OCI-LY1 (cell line): ENCODE measurements at regions not wholly inside any gene's neighbourhood (a gene's known extent, or its start where the extent isn't known, plus 50 kb on each side); places are given as distances from the start of the nearest gene placed in this dataset.

Source experiments
- H2AFZ ChIP-seq: fragments of 200-600 bp; sonication (generic), shearing (Covaris generic); 2 replicates; pipeline ENCODE4 v1.6.0; 2014; ENCODE audit warnings: antibody characterized with exemption, mild to moderate bottlenecking, low read length
- H3F3A ChIP-seq: fragments of 200-600 bp; sonication (generic), shearing (Covaris generic); 2 replicates; pipeline ENCODE4 v1.6.0; 2014; ENCODE audit warnings: mild to moderate bottlenecking, antibody characterized with exemption, low read length, moderate library complexity; ENCODE audit not compliant: insufficient read depth
- H3K27ac ChIP-seq: fragments of 200-600 bp; sonication (generic); 2 replicates; pipeline ENCODE4 v1.5.1; 2014; ENCODE audit warnings: low read length, mixed run types, mild to moderate bottlenecking, low read depth; ENCODE audit not compliant: poor library complexity, severe bottlenecking
- H3K27me3 ChIP-seq: fragments of 200-600 bp; sonication (generic); 2 replicates; pipeline ENCODE4 v1.6.0; 2014; ENCODE audit warnings: antibody characterized with exemption, mild to moderate bottlenecking, low read length, moderate library complexity; ENCODE audit not compliant: insufficient read depth
- H3K36me3 ChIP-seq: fragments of 200-600 bp; sonication (generic); 2 replicates; pipeline ENCODE4 v1.6.1; 2014; ENCODE audit warnings: mild to moderate bottlenecking, antibody characterized with exemption, low read length, moderate library complexity, mixed read lengths; ENCODE audit not compliant: insufficient read depth
- H3K4me1 ChIP-seq: fragments of 200-600 bp; sonication (generic); 2 replicates; pipeline ENCODE4 v1.5.1; 2014; ENCODE audit warnings: mild to moderate bottlenecking, low read length, moderate library complexity; ENCODE audit not compliant: insufficient read depth, severe bottlenecking
- H3K4me2 ChIP-seq: fragments of 200-600 bp; sonication (generic), shearing (Covaris generic); 2 replicates; pipeline ENCODE4 v1.6.1; 2014; ENCODE audit warnings: low read length
- H3K4me3 ChIP-seq: fragments of 200-600 bp; sonication (generic); 2 replicates; pipeline ENCODE4 v1.5.1; 2014; ENCODE audit warnings: low read length, low read depth, mild to moderate bottlenecking, mixed read lengths; ENCODE audit not compliant: poor library complexity, severe bottlenecking
- H3K79me2 ChIP-seq: fragments of 200-600 bp; shearing (Covaris generic); 2 replicates; pipeline ENCODE4 v1.6.1; 2016; ENCODE audit warnings: mixed run types, low read length, mixed read lengths; ENCODE audit not compliant: insufficient read depth
- H3K9ac ChIP-seq: fragments of 200-600 bp; sonication (generic), shearing (Covaris generic); 2 replicates; pipeline ENCODE4 v1.6.1; 2014; ENCODE audit warnings: mild to moderate bottlenecking, low read length, mixed read lengths
- H3K9me2 ChIP-seq: fragments of 200-600 bp; sonication (generic), shearing (Covaris generic); 2 replicates; pipeline ENCODE4 v1.6.1; 2014; ENCODE audit warnings: low read depth, mild to moderate bottlenecking, low read length, mixed read lengths
- H3K9me3 ChIP-seq: fragments of 200-600 bp; shearing (Covaris generic); 2 replicates; pipeline ENCODE4 v1.6.1; 2014; ENCODE audit warnings: low read length, mixed read lengths
- H4K20me1 ChIP-seq: fragments of 200-600 bp; sonication (generic), shearing (Covaris generic); 2 replicates; pipeline ENCODE4 v1.6.0; 2016; ENCODE audit warnings: mild to moderate bottlenecking, low read length; ENCODE audit not compliant: insufficient read depth
- EZH2 ChIP-seq: fragments of 200-600 bp; sonication (generic), shearing (Covaris generic); IDR thresholded peaks from 2 replicates; pipeline ENCODE4 v1.8.0; 2017; ENCODE audit warnings: borderline replicate concordance, mixed run types, mild to moderate bottlenecking, antibody characterized with exemption, low read length, moderate library complexity, mixed read lengths
- TF ChIP-seq, protein P1 (sequence below): fragments of 200-600 bp; sonication (generic), shearing (Covaris generic); IDR thresholded peaks from 2 replicates; pipeline ENCODE4 v1.5.1; 2017; ENCODE audit warnings: mild to moderate bottlenecking, antibody characterized with exemption, low read length, moderate library complexity, mixed read lengths

DNA sequence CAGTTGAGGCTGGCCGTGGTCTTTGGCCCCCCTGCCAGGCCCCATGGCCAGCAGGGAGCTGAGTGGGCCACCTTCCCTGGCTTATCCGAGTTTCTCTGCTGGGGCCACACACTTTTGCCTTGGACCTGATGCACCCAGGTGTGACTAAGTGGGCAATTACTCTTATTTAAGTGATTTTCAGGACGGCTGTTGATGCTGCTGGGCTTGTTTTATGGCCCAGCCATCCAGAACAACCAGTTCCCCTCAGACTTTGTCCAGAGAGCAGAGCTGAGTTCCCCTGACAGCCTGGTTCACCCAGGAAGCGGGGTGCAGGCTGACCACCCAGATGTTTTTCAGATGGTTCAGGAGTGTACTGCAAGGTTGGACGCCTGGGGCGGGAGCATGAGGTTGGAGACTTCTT is 68.8 kb downstream of the GLI2 start:
- H3K79me2 ChIP-seq, result no peaks in the 10 kb centered on the region
- TF ChIP-seq EZH2, result no peak
- TF ChIP-seq, protein P1, sequence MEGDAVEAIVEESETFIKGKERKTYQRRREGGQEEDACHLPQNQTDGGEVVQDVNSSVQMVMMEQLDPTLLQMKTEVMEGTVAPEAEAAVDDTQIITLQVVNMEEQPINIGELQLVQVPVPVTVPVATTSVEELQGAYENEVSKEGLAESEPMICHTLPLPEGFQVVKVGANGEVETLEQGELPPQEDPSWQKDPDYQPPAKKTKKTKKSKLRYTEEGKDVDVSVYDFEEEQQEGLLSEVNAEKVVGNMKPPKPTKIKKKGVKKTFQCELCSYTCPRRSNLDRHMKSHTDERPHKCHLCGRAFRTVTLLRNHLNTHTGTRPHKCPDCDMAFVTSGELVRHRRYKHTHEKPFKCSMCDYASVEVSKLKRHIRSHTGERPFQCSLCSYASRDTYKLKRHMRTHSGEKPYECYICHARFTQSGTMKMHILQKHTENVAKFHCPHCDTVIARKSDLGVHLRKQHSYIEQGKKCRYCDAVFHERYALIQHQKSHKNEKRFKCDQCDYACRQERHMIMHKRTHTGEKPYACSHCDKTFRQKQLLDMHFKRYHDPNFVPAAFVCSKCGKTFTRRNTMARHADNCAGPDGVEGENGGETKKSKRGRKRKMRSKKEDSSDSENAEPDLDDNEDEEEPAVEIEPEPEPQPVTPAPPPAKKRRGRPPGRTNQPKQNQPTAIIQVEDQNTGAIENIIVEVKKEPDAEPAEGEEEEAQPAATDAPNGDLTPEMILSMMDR, result no peak
- H3K36me3 ChIP-seq, result no peaks in the 10 kb centered on the region
- no peak overlapping the region for H3K9ac ChIP-seq
- peaks cover 4% of the 10 kb centered on the region; the same call in 1 of the 2 replicates for H3K27me3 ChIP-seq
- no peaks in the 10 kb centered on the region for H3K4me1 ChIP-seq
- H3K4me3 ChIP-seq, result no peak overlapping the region
- no peak overlapping the region for H2AFZ ChIP-seq
- H3K9me3 ChIP-seq, result no peaks in the 10 kb centered on the region
- H3K9me2 ChIP-seq, result no peaks in the 10 kb centered on the region
- H4K20me1 ChIP-seq, result no peaks in the 10 kb centered on the region
- no peak overlapping the region for H3K4me2 ChIP-seq
- no peak overlapping the region for H3K27ac ChIP-seq
- no peaks in the 10 kb centered on the region for H3F3A ChIP-seq

DNA sequence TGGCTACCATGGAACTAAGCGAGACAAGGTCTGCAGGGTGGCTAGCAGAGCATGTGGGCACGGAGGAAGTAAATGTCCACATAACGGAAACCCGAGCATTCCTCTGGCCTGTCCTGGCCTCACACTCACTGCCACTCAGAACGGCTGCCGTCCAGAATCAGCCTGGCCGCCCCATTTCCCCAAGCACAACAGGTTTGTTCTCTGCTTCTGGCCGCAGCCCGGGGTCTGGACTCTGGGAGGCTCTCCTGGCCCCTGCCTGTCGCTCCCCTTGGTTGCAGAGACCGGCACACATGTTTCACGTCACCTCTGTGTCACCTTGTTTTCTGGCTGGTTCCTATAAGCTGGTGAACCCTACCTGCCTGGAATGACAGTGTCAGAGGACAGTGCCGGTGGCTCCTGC is 69.3 kb downstream of the GLI2 start:
- Histone ChIP-seq H3K27me3 (peaks cover 4% of the 10 kb centered on the region; the same call in 1 of the 2 replicates), H3K9me2 (no peaks in the 10 kb centered on the region), H2AFZ (no peak overlapping the region), H3F3A (no peaks in the 10 kb centered on the region), H3K36me3 (no peaks in the 10 kb centered on the region), H3K9ac (no peak overlapping the region), H3K4me3 (no peak overlapping the region), H3K9me3 (no peaks in the 10 kb centered on the region), H3K27ac (no peak overlapping the region), H4K20me1 (no peaks in the 10 kb centered on the region), H3K4me1 (no peaks in the 10 kb centered on the region), H3K4me2 (no peak overlapping the region), H3K79me2 (no peaks in the 10 kb centered on the region)
- TF ChIP-seq EZH2, result no peak
- TF ChIP-seq, protein P1, result no peak

DNA sequence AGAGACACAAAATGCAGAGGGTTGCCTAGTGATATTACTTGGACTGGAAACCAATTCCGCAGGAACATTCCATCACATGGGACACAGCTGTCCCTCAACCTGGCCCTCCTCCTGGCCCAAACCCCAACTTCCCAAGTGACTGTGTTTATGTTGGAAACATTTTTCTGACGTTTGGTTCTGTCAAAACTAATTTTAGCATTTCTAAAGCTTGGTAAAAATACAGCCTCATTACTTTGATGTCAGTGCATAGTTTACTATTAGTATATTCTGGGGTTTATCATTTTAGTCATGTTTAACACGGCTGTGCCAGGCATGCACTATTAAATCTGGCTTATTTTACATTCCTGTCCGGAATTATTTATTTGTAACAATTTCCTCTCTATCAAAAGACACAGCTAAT is 69.9 kb downstream of the GLI2 start:
- Histone ChIP-seq H3K27ac (no peak overlapping the region), H3K79me2 (no peaks in the 10 kb centered on the region), H4K20me1 (no peaks in the 10 kb centered on the region), H2AFZ (no peak overlapping the region), H3K4me2 (no peak overlapping the region), H3K9me2 (no peaks in the 10 kb centered on the region), H3K4me1 (no peaks in the 10 kb centered on the region), H3F3A (no peaks in the 10 kb centered on the region), H3K9ac (no peak overlapping the region), H3K9me3 (no peaks in the 10 kb centered on the region), H3K27me3 (peaks cover 7% of the 10 kb centered on the region; the same call in 1 of the 2 replicates), H3K4me3 (no peak overlapping the region), H3K36me3 (no peaks in the 10 kb centered on the region)
- no peak for TF ChIP-seq EZH2
- TF ChIP-seq, protein P1, result no peak
